K562 (cell line): ENCODE measurements at regions not wholly inside any gene's neighbourhood (a gene's known extent, or its start where the extent isn't known, plus 50 kb on each side); places are given as distances from the start of the nearest gene placed in this dataset.

Experiments used
- ATAC-seq: fragments of 200-7000 bp; cut with Tn5 transposase; 3 replicates; pipeline ENCODE4 v1.9.1; 2020; ENCODE audit warnings: moderate library complexity
- BruUV-seq: library from RNA; stranded (reverse); fragments of 400-500 nt; replicated peaks from 2 replicates; lab custom pipeline; 2021; lab: Mats Ljungman, UMichigan
- CTCF ChIA-PET: fragments of 300-600 bp; formaldehyde crosslinking; extraction: SDS; loops from one replicate; lab custom pipeline; 2021; ENCODE audit warnings: low intra/inter-chr PET ratio; lab: Yijun Ruan, JAX
- POLR2A ChIA-PET: fragments of 300-600, 350-650 bp; sonication (Branson Sonifier 250); formaldehyde crosslinking; extraction: SDS; loops from one replicate; lab custom pipeline; 2021; ENCODE audit warnings: antibody characterized with exemption, inconsistent platforms; lab: Yijun Ruan, JAX
- DNase-seq, 4 experiments: peaks; one replicate each; pipeline versions ENCODE4 v3.0.0 to v3.0.0-alpha.2; 2011 to 2018; ENCODE audit warnings: low spot score in 3 of 4, mixed read lengths in 3 of 4; ENCODE audit errors: extremely low read depth in 1 of 4
- FAIRE-seq: peaks from 2 replicates; lab custom pipeline; 2011; peaks lifted over from hg19 to GRCh38; lab: Jason Lieb, UNC
- H2AFZ ChIP-seq: 2 replicates; pipeline ENCODE4 v1.6.0; 2011; ENCODE audit warnings: low read depth, low read length, control low read depth, inconsistent platforms
- H3K27ac ChIP-seq: fragments of 200-600 bp; 3 replicates; pipeline ENCODE4 v1.8.0; 2011; ENCODE audit warnings: low read depth, mild to moderate bottlenecking, control low read depth, inconsistent platforms, low read length, moderate library complexity, mixed read lengths; ENCODE audit errors: extremely low read depth
- H3K27me3 ChIP-seq, 2 experiments: fragments of 300-600 bp in 1 of 2; 2 replicates in 1 of 2; 3 replicates in 1 of 2; pipeline versions ENCODE4 v1.6.0 to v1.8.0; 2011; ENCODE audit warnings: inconsistent platforms in 2 of 2, low read length in 2 of 2, mild to moderate bottlenecking in 1 of 2, mixed read lengths in 1 of 2, moderate library complexity in 1 of 2; ENCODE audit not compliant: control insufficient read depth in 2 of 2, insufficient read depth in 2 of 2
- H3K36me3 ChIP-seq: fragments of 300-600 bp; 3 replicates; pipeline ENCODE4 v1.8.0; 2011; ENCODE audit warnings: mild to moderate bottlenecking, low read length, inconsistent platforms; ENCODE audit not compliant: control insufficient read depth, insufficient read depth
- H3K4me1 ChIP-seq, 2 experiments: fragments of 200-600 bp in 1 of 2; replicated peaks in 1 of 2; 2 replicates in 1 of 2; 3 replicates in 1 of 2; pipeline versions ENCODE4 v1.5.1 to v1.8.0; 2011; ENCODE audit warnings: inconsistent platforms in 2 of 2, low read length in 2 of 2, mild to moderate bottlenecking in 1 of 2, mixed read lengths in 1 of 2, moderate library complexity in 1 of 2; ENCODE audit not compliant: control insufficient read depth in 2 of 2, insufficient read depth in 2 of 2
- H3K4me2 ChIP-seq: 2 replicates; pipeline ENCODE4 v1.6.1; 2011; ENCODE audit warnings: low read length, control low read depth, inconsistent platforms, mixed read lengths; ENCODE audit not compliant: insufficient read depth
- H3K4me3 ChIP-seq: fragments of 200-600 bp; sonication (generic), shearing (Covaris generic); 2 replicates; pipeline ENCODE4 v1.5.1; 2016; ENCODE audit warnings: control low read depth, inconsistent platforms
- H3K79me2 ChIP-seq: fragments of 200-600 bp; 3 replicates; pipeline ENCODE4 v1.8.0; 2011; ENCODE audit warnings: low read length, inconsistent platforms; ENCODE audit not compliant: control insufficient read depth, insufficient read depth
- H3K9ac ChIP-seq, 2 experiments: 2 replicates each; pipeline versions ENCODE4 v1.6.0 to v1.6.1; 2011; ENCODE audit warnings: low read depth in 2 of 2, low read length in 2 of 2, control low read depth in 1 of 2, inconsistent platforms in 1 of 2, mild to moderate bottlenecking in 1 of 2, mixed read lengths in 1 of 2; ENCODE audit not compliant: insufficient read depth in 1 of 2
- H3K9me1 ChIP-seq: one replicate; pipeline ENCODE4 v1.6.0; 2011; ENCODE audit warnings: inconsistent platforms, mild to moderate bottlenecking, low read length, moderate library complexity; ENCODE audit not compliant: control insufficient read depth, insufficient read depth
- H3K9me3 ChIP-seq: replicated peaks from 2 replicates; pipeline ENCODE4 v1.5.1; 2011; ENCODE audit warnings: low read depth, low read length, inconsistent platforms; ENCODE audit not compliant: control insufficient read depth, insufficient read depth
- H4K20me1 ChIP-seq: replicated peaks from 2 replicates; pipeline ENCODE4 v1.6.1; 2011; ENCODE audit warnings: low read length, inconsistent platforms, mixed read lengths; ENCODE audit not compliant: control insufficient read depth, insufficient read depth
- CBFA2T3 ChIP-seq: fragments of 450-650 bp; IDR thresholded peaks from 2 replicates; pipeline ENCODE4 v1.6.1; 2017
- CGGBP1 ChIP-seq: fragments of 250-450 bp; sonication (Bioruptor Pico); IDR thresholded peaks from 2 replicates; pipeline ENCODE4 v1.9.0; 2021; ENCODE audit warnings: mild to moderate bottlenecking
- E2F3 ChIP-seq: fragments of 250-450 bp; sonication (Bioruptor Pico); IDR thresholded peaks from 2 replicates; pipeline ENCODE4 v1.4.0; 2020; ENCODE audit warnings: mild to moderate bottlenecking
- E4F1 ChIP-seq: fragments of 250-450 bp; sonication (Bioruptor Pico); IDR thresholded peaks from 2 replicates; pipeline ENCODE4 v1.5.0; 2021; ENCODE audit warnings: mild to moderate bottlenecking, borderline replicate concordance
- EP400 ChIP-seq: fragments of 450-650 bp; IDR thresholded peaks from 2 replicates; pipeline ENCODE4 v1.6.1; 2017; ENCODE audit warnings: antibody characterized with exemption, mild to moderate bottlenecking, moderate library complexity
- NR3C1 ChIP-seq: sonication (generic); formaldehyde crosslinking; IDR thresholded peaks from 2 replicates; pipeline ENCODE4 v1.8.1; 2022; ENCODE audit warnings: missing genetic modification reagents
- PHF20 ChIP-seq: fragments of 450-650 bp; IDR thresholded peaks from 2 replicates; pipeline ENCODE4 v1.6.1; 2018; ENCODE audit not compliant: partially characterized antibody
- RBBP5 ChIP-seq: fragments of 200-600 bp; sonication (generic); IDR thresholded peaks from 2 replicates; pipeline ENCODE4 v1.6.1; 2012; ENCODE audit warnings: borderline replicate concordance, mild to moderate bottlenecking, low read length, control low read depth, inconsistent platforms; ENCODE audit not compliant: insufficient read depth, poor library complexity, severe bottlenecking
- ZNF232 ChIP-seq: sonication (generic); formaldehyde crosslinking; IDR thresholded peaks from 2 replicates; pipeline ENCODE4 v1.8.0; 2022; ENCODE audit warnings: mild to moderate bottlenecking, missing genetic modification reagents
- ZNF24 ChIP-seq: fragments of 450-650 bp; IDR thresholded peaks from 2 replicates; pipeline ENCODE4 v1.6.1; 2016
- ZNF717 ChIP-seq: fragments of 250-450 bp; sonication (Bioruptor Pico); IDR thresholded peaks from 2 replicates; pipeline ENCODE4 v1.5.0; 2021
- WGBS: fragments of 100-300 bp; shearing (Covaris generic); methylation state at CpG from one replicate; pipeline ENCODE4 v1.1.6; 2016; ENCODE audit warnings: low coverage, mixed read lengths; ENCODE audit not compliant: insufficient coverage; ENCODE audit errors: missing lambda C conversion rate; 5-methylcytosine and 5-hydroxymethylcytosine counted together
- in situ Hi-C: fragments of 300-500 bp; cut with MboI; formaldehyde crosslinking; loops from 4 replicates; pipeline ENCODE4 v1.15.0; 2018; ENCODE audit warnings: inconsistent platforms, mixed read lengths
- intact Hi-C: fragments of 100-400 bp; cut with micrococcal nuclease; formaldehyde crosslinking; loops from 2 replicates; pipeline ENCODE4 v1.14.2; 2022

GRCh38 chr18:68215931-68216330 lies 499.0 kb downstream of the TMX3 start:
- DNase-seq: no peak
- no peak overlapping the region for H3K9ac ChIP-seq
- ATAC-seq: no peak
- in situ Hi-C loops: no loop called here
- BruUV-seq: no TSS peak
- H3K9me1 ChIP-seq: no peaks in the 10 kb centered on the region
- H4K20me1 ChIP-seq: no peaks in the 10 kb centered on the region
- H3K27ac ChIP-seq: no peak overlapping the region
- no peaks in the 10 kb centered on the region for H3K4me1 ChIP-seq
- no peak overlapping the region for H3K4me2 ChIP-seq
- no peaks in the 10 kb centered on the region for H3K27me3 ChIP-seq
- H2AFZ ChIP-seq: no peak overlapping the region
- ChIA-PET CTCF (no interaction called here), POLR2A (no interaction called here)
- intact Hi-C loops: no loop called here
- no peaks in the 10 kb centered on the region for H3K79me2 ChIP-seq
- H3K9me3 ChIP-seq: no peaks in the 10 kb centered on the region
- no peak overlapping the region for H3K4me3 ChIP-seq
- TF ChIP-seq CBFA2T3: no peak
- no peak for TF ChIP-seq RBBP5
- TF ChIP-seq EP400: no peak
- TF ChIP-seq E4F1 (CRISPR knock-in tag): no peak
- no peak for TF ChIP-seq PHF20
- no peak for TF ChIP-seq CGGBP1 (CRISPR knock-in tag)
- TF ChIP-seq NR3C1 (CRISPR knock-in tag): no peak
- no peak for TF ChIP-seq ZNF717
- TF ChIP-seq E2F3 (CRISPR knock-in tag): no peak
- TF ChIP-seq ZNF232 (CRISPR knock-in tag): no peak
- no peak for TF ChIP-seq ZNF24
- no peak for FAIRE-seq
- no peaks in the 10 kb centered on the region for H3K36me3 ChIP-seq
- 0% methylated on average over 4 of the region's 4 CpGs for WGBS
